NOMO-1 treated with DMSO at 0.1 percent for 48 hours (cell line): ENCODE measurements at regions not wholly inside any gene's neighbourhood (a gene's known extent, or its start where the extent isn't known, plus 50 kb on each side); places are given as distances from the start of the nearest gene placed in this dataset.

Source experiments
- DNase-seq: peaks from one replicate; lab custom pipeline; 2025; ENCODE audit not compliant: unreplicated experiment; lab: John Stamatoyannopoulos, UW

GRCh38 chr13:74084375-74084935 is 49.7 kb downstream of the KLF12 start:
- no peak for DNase-seq

GRCh38 chr13:74082741-74083160 is 51.5 kb downstream of the KLF12 start:
- DNase-seq, result no peak

DNA sequence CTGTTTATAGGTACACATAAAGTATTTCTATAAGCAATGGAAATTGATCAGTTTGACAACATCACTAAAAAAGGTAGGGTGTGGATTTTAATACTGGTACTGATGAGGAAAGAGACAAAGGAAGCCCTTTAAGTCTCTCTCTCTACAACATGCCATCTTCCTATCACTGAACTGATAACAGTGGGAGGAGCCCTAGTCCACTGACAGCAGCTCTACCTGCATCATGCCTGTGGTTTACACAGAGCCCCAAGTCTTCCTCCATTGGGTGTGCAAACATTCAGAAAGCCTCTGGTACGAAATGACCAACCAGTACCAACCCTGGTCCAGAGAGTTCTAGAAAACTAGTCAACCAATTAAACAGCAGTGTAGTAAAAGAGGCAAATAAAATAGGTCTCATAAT is 53.4 kb downstream of the KLF12 start:
- no peak for DNase-seq

DNA sequence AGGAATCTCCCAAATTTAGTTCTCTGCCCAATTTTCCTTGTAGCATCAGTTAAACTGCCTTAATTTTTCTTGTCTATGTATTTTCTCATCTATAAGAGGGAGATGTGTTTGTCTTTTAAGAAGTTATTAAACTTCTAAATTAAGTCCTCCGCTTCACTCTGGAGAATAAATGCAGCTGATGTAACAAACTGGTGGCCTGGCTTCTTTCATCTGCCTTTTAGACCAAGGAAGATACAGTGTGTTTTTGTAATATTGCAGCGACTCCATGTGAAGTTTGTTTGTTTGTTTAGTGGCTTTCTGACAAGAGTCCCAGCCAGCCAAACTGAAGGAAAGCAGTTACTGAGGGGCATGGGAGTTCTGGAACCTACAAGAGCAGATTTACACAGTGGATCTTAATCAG is 56.4 kb downstream of the KLF12 start:
- DNase-seq, result no peak

DNA sequence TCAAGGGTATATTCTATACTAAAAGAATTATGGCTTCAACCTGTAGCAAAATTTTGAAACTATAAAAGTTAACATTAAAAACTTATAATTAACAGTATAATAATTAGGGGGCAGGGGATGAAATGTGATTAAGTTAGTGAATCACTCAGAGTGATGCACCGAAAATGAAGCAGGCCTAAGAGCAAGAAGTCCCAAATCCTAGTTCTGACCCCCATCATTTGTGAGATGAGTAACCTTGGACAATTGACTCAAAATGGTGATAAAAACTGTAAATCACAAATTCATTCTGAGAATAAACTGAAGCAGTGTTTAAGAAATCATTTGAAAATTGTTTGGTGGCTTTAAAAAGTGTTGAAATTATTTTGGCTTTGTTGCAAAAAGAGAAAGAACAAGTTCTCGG is 56.8 kb downstream of the KLF12 start:
- no peak for DNase-seq

- no peak for DNase-seq
Measured at GRCh38 chr13:74074723-74075122, 59.5 kb downstream of the KLF12 start.

- no peak for DNase-seq
Measured at GRCh38 chr13:74073274-74073673, 60.9 kb downstream of the KLF12 start.

GRCh38 chr13:74070513-74070912 is 63.7 kb downstream of the KLF12 start:
- DNase-seq, result no peak

GRCh38 chr13:74070065-74070464 is 64.1 kb downstream of the KLF12 start:
- no peak for DNase-seq

DNA sequence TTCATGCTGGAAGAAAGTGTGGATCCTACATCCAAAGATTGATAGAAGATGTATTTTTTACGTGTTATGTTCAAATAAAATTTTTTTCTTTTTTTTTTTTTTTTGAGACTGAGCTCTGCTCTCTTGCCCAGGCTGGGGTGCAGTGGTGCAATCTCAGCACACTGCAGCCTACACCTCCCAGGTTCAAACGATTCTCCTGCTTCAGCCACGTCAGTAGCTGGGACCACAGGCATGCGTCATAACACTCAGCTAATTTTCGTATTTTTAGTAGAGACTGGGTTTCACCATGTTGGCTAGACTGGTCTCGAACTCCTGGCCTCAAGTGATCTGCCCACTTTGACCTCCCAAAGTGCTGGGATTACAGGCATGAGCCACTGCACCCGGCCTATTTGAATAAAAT is 65.7 kb downstream of the KLF12 start:
- DNase-seq, result no peak

- no peak for DNase-seq
Measured at GRCh38 chr13:74067818-74068217, 66.4 kb downstream of the KLF12 start.

- DNase-seq, result no peak
Measured at GRCh38 chr13:74066937-74067336, 67.3 kb downstream of the KLF12 start.

DNA sequence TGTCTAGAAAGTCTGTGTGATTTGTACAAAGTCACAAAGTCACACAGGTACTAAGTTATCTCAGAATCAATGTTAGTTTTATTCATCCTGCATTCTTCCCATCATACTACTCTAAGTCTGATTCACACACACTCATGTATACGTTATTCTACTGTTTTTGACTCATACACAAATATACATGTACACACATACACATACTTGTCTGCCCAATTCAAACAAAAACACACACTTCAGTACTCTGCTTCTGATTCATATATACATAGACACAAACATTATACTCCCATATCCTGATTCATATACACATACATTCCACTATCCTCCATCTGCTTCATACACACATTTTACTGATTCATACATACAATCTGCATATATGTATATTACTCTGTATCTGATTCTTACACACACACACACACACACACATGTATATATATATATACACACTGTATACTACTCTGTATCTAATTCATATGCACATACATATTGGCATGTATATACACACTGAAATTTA is 69.3 kb downstream of the KLF12 start:
- no peak for DNase-seq

DNA sequence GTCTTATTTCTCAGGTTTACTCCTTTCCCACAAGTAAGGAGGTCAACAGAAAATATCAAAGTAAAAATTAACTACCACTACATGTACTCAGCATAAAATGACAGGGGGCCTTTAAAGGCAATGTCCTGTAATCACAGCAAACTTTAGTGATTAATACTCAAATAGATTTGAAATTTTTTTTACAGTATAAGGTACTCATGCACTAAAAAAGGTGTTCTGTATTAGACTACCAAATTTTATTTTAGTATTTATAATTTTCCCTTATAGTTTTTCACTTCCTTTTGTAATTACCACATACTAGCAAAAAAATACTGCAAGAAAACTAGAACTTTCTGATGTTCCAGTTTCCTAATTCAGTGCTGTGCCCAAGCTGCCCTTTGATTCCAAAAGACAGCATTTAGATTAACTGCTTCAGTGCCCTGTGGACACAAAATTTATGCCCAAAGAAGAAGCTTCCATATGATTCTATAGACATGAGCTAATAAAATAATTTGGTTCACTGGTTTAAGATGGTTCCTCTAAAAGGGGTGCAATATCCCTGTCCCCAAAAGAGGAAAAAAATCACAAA is 70.6 kb downstream of the KLF12 start:
- no peak for DNase-seq

DNA sequence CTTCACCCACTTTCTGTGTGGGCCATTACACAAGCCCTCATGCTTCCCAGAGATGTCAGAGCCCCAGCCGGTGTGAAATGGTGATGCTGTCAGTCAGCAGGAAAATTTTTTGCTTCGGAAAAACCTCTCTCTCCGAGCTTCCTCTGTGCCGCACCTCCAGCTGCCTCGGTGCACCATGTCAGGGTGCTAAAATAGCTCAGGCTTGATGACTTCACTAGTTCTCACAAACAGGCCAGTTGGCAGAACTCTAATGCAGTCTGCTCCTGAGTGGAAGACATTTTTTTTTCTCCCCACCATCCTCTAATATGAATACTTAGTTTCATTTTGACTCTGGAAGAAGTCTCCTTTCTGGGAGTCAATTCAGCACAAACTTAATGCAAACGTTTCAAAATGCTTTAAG is 71.3 kb downstream of the KLF12 start:
- DNase-seq, result no peak

DNA sequence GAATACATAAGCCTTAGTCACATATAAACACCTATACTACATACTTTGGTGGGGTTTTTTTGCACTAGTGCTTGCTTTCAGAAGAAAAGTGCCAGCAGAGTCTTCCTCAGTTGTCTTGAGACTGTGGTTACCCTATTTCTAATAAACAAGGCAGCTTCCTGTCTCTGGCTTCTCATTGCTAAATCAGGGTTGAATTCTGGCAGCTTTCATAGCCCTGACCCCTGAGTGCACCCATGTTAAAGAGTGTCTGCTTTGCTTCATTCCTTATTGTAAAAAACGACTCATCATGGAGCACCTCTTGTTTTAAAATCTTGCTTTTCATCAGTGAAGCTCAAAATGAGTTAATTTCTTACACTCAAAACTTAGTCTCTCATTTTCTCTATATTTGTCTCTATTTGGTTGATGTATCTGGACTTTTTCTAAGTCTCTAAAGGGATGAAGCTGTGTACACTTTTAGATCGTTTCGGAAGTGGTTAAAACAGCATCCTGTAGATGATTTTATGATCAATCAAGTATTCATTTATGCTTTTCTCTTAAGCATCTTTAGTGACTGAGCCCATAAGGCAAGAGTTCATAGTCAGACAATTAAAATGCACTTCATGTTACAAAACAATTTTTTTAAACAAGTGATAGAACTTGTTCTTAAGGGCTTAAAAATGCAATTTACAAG is 72.1 kb downstream of the KLF12 start:
- no peak for DNase-seq

DNA sequence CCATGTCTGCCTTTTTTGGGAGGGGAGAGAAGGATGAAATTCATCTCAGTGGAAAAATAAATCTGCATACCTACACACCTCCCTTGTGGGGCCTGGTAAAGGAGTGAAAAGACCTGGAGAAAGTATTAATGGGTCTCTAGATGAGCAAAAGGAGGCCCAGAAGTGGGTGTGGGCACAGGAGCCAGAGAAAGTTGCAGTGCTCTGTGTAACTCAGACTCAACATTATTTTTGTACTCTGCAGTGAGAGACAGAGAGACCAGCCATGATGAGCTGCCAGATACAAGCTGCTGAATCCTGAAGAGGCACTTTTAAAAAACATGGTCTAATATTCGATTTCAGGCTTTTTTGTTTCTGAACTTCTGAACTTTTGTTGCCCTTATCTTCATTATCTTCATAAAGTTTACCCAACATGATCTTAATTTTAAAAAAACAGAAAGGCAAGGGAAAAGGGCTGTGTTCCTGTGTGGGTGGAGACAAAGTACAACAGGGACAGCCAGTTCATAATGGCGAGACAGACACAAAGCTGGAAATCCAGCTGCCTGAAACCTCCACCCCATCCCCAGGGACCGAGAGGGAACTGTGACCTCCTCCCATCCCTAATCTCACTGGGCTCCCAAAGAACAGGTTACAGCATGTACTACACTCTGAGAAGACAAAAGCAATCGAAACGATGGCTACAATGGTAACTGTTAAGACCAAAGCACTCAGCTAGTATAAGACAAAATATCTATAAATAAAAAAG is 77.2 kb downstream of the KLF12 start:
- no peak for DNase-seq

DNA sequence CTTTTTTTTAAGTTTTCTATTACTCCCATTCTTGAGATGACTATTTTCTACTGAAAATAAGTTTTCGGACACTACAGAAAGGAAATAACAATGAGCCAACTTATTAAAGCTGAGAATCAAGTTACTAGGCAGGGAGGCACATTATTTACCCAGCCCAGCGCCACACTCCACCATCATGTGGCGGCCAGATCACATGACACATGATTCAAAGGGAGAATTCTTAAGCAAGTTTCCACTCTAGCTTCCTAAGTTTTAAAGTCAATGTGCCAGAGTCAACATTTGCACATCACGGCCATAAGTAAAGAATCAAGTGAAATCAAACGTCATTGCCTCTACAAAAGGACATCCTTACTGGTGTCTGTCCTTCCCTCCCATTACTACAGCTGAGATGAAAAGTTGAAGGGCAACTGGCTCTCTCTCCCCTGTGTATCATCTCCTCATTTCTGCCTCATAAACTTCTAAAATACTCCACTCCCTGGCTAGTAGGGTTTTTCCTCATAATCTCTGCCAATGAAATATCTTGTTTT is 81.7 kb downstream of the KLF12 start:
- no peak for DNase-seq

DNA sequence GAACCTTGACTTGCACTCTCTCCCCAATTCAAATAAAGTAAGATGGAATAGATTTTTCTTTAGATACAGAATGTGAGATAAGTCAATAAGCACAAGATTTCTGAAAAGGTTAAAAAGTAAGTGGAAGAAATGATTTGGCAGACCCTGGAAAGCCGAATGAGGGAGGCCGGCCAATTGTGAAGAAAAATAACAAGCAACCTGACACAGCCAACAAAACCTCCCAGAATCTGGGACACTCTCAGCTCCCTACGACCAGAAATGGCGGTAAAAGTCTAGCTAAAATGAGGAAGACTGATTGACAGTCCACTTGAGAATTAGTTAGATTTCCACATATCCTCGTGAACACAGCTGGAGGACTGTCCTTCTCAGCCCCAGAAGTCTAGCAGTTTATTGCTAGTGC is 85.4 kb downstream of the KLF12 start:
- no peak for DNase-seq

- no peak for DNase-seq
Measured at GRCh38 chr13:74047931-74048600, 86.1 kb downstream of the KLF12 start.

GRCh38 chr13:74046431-74046830 is 87.8 kb downstream of the KLF12 start:
- DNase-seq, result no peak
